Activated naive CD4-positive, alpha-beta T cell treated with anti-CD3 and anti-CD28 coated beads, Interleukin-2, amount 10 ng/mL, durations not matched to agents 7 days and 5 days (primary cell): ENCODE measurements at regions not wholly inside any gene's neighbourhood (a gene's known extent, or its start where the extent isn't known, plus 50 kb on each side); places are given as distances from the start of the nearest gene placed in this dataset.

ENCODE experiments used
- CTCF ChIA-PET: fragments of 350-600 bp; sonication (Branson Sonifier 250); formaldehyde crosslinking; loops from one replicate; lab custom pipeline; 2021; ENCODE audit warnings: antibody characterized with exemption; lab: Charles Lee
- DNase-seq: peaks from one replicate; pipeline ENCODE4 v3.0.0-alpha.2; 2020
- H3K27ac Mint-ChIP-seq: one replicate; pipeline ENCODE4 v1.8.0; 2021; ENCODE audit warnings: mild to moderate bottlenecking, moderate library complexity, mixed read lengths
- H3K27me3 Mint-ChIP-seq: one replicate; pipeline ENCODE4 v1.8.0; 2021; ENCODE audit warnings: mild to moderate bottlenecking, mixed read lengths
- H3K36me3 Mint-ChIP-seq: one replicate; pipeline ENCODE4 v1.8.0; 2021; ENCODE audit warnings: mixed read lengths
- H3K4me1 Mint-ChIP-seq: one replicate; pipeline ENCODE4 v1.8.0; 2021; ENCODE audit warnings: mixed read lengths
- H3K4me3 Mint-ChIP-seq: one replicate; pipeline ENCODE4 v1.8.0; 2021; ENCODE audit warnings: mild to moderate bottlenecking, moderate library complexity, mixed read lengths
- H3K9me3 Mint-ChIP-seq: one replicate; pipeline ENCODE4 v1.8.0; 2021; ENCODE audit warnings: mixed read lengths

DNA sequence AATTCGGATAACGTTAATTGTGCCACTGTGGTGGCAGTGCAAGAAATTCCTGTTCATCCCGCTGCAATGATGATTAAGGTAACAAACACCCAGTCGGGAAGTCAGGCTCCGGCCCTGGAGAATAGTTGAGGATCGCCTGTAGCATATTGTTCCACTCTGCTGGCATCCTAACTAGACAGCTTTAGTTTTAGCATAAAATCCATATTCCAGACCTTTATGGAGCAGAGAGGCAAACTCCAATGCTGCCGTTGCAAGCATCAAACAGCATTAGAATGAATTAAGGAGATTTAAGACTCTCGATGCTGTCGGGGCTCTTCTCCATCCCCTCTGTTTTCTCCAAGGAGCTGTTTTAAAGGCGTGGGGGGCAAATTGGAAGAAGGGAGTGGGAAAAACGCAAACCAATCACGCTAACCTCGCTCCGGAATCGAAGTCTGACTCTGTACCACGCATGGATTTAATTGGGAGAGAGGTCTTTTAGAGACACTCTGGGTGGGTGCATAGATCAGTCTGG lies 660.4 kb downstream of the VRK1 start:
- DNase-seq, result no peak
- CTCF ChIA-PET, result interaction anchor here (0.6 to 1.6 kb wide), 4 partner anchors 43 to 158 kb away, joined by 3 to 4 read pairs (median 4); no protein-coding TSS in a partner anchor
- Mint-ChIP-seq H3K27ac (peak overlapping the region; percentile 96), H3K4me1 (peaks cover 52% of the 10 kb centered on the region), H3K4me3 (peak overlapping the region; percentile 84), H3K36me3 (peaks cover 45% of the 10 kb centered on the region), H3K9me3 (peaks cover 34% of the 10 kb centered on the region), H3K27me3 (no peaks in the 10 kb centered on the region)

DNA sequence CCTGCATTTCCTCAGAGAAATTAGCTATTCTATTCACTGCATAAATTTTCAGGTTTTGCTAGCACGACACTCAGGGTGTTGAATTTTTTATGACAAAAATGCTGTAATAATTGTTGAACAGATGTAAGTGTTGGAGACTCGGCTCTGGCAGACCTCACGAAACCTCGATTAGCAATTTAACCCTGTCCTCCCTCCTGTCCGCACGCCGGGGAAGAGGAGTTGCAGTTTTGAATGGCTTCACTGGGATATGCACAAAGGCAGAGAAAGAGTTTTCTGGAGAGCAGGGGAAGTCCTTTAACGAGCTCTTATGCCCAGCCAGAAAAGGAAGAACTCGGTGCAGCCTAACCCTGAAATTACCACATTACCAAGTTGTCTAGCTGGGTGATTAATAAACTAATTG lies 661.1 kb downstream of the VRK1 start:
- peaks cover 40% of the 10 kb centered on the region for H3K9me3 Mint-ChIP-seq
- no peak for DNase-seq
- H3K27me3 Mint-ChIP-seq, result no peaks in the 10 kb centered on the region
- H3K4me3 Mint-ChIP-seq, result peak overlapping the region; percentile 84
- peaks cover 52% of the 10 kb centered on the region for H3K4me1 Mint-ChIP-seq
- peak overlapping the region; percentile 96 for H3K27ac Mint-ChIP-seq
- CTCF ChIA-PET, result interaction anchor here (0.6 to 1.6 kb wide), 3 partner anchors 47 to 158 kb away, joined by 4 read pairs; no protein-coding TSS in a partner anchor
- peaks cover 51% of the 10 kb centered on the region for H3K36me3 Mint-ChIP-seq

DNA sequence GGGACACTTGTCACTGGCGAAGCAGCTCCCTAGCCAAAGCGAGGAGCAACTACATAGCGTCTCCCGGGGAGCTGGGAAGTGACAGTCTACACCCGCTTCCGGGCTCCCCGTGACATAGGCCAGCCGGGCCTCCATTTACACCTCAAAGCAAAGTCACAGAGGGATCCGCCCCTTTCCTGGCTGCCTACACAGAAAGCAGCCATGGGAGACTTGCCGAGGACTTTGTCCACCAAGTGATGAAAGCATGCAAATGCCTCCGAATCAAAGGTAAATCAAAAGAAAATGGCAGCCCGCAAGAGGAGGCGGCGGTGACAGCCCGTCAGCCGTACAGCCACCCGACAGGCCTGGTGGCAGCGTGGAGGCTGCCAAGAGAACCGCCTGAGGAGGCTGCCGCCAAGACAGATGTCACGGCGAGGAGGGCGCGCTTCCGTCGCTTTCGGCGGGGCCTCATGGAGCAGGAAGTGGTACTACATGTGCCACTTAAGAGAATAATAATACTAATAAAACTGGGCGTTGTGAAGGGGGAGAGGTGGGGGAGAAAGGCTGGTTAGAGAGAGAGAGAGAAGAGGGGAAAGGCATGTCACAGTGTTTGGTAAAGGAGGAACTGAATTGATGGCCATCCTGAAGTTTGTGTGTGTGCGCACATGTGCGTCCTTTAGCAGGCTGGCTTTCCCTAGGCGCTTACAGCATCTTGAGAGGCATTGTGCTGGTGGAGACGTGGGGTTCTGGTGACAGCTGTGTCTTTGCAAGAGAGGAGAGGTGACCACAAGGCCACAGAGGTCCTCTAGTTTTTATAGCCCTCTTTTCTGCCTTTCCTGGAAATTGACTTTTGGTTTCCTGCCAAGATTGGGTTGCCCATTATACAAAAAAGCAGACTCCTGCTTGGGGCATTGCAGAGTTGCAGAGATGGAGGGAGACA lies 661.7 kb downstream of the VRK1 start:
- Mint-ChIP-seq H3K4me1 (peaks cover 52% of the 10 kb centered on the region), H3K9me3 (peaks cover 46% of the 10 kb centered on the region), H3K4me3 (peak overlapping the region; percentile 84), H3K27ac (peak overlapping the region; percentile 96), H3K36me3 (peaks cover 58% of the 10 kb centered on the region), H3K27me3 (no peaks in the 10 kb centered on the region)
- DNase-seq, result peak; percentile 91
- CTCF ChIA-PET, result interaction anchor here (0.6 to 1.3 kb wide), 2 partner anchors 48 to 50 kb away, joined by 4 read pairs; no protein-coding TSS in a partner anchor

DNA sequence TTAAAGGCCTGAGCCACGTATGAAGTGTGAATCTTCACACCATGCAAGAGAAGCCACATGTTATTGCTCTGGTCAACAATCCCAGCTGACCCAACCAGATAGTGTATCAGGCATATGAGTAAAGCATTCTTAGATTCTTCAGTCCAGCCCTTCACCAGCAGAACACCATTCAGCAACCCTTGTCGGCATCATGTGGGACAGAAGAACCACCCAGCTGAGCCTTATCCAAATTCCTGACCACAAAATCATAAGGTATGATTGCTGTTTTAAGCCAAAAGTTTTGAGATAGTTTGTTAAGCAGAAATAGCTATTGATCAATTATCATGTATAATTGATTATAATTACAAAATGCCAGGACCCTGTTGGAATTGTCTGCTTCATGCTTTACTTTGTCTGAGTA lies 664.9 kb downstream of the VRK1 start:
- no peak for DNase-seq
- Mint-ChIP-seq H3K4me1 (peaks cover 35% of the 10 kb centered on the region), H3K27ac (no peak overlapping the region), H3K36me3 (peaks cover 68% of the 10 kb centered on the region), H3K27me3 (no peaks in the 10 kb centered on the region), H3K9me3 (peaks cover 48% of the 10 kb centered on the region), H3K4me3 (no peak overlapping the region)
- CTCF ChIA-PET, result no interaction called here

DNA sequence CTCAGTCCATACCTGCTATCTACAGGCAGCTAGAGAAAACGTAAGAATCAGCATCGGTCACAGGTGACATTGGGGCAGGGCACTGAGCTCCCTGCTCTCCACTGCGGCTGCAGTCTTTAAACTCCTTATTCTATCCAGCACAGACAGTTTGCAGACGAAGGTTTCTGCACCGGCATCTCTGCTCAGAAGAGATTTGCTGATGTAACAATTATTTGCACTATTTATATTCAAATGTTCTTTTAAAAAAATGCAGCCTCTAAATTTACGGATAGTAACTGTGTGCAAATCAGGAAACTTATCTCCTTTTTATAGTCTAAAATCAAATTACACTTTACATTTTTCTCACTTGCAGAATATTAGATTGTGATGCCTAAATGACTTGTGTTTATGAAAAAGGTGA lies 671.0 kb downstream of the VRK1 start:
- CTCF ChIA-PET, result no interaction called here
- Mint-ChIP-seq H3K27ac (no peak overlapping the region), H3K4me1 (no peaks in the 10 kb centered on the region), H3K4me3 (no peak overlapping the region), H3K9me3 (peaks cover 19% of the 10 kb centered on the region), H3K27me3 (no peaks in the 10 kb centered on the region), H3K36me3 (peaks cover 73% of the 10 kb centered on the region)
- DNase-seq, result no peak

DNA sequence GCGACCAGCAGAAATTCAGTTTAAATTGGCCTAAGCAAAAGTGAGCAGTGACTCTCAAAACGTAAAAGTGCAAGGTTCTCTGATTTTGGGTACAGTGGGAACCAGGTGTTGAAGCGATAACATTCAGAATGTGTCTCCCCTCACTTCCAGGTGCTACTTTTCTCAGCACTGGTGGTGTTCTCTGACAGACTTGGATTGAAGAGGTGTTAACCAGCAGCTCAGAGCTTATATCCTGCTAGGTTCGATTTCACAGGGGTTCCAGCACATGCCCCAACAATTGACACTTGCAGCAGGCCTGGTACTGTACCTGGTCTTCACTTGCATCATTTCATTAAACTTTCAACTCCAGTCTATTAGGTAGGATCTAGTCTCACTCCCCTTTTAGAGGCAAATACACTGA lies 680.2 kb downstream of the VRK1 start:
- Mint-ChIP-seq H3K36me3 (peaks cover 25% of the 10 kb centered on the region), H3K9me3 (no peaks in the 10 kb centered on the region), H3K4me1 (no peaks in the 10 kb centered on the region), H3K27ac (no peak overlapping the region), H3K27me3 (no peaks in the 10 kb centered on the region), H3K4me3 (no peak overlapping the region)
- DNase-seq, result no peak
- CTCF ChIA-PET, result no interaction called here

DNA sequence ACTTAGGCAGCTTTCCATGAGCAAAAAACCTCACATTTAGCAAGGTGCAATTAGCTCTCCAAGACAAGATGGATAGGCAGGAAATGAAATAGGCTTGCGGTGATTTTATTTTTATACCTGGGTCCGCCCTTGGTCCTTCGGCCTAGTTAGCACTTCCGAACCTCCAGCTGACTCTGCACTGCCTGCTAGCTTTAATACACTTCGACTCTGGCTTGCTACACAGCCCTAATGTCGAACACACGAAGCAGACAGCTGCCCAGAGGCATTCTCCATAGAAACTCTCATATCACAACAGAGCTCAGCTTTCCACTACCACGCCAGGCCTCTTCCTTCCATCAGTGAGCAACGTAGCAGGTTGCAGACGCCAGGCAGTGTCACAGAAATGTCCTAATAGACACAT lies 688.0 kb downstream of the VRK1 start:
- Mint-ChIP-seq H3K9me3 (no peaks in the 10 kb centered on the region), H3K36me3 (no peaks in the 10 kb centered on the region), H3K4me3 (no peak overlapping the region), H3K27me3 (no peaks in the 10 kb centered on the region), H3K4me1 (no peaks in the 10 kb centered on the region), H3K27ac (no peak overlapping the region)
- DNase-seq, result no peak
- CTCF ChIA-PET, result no interaction called here

DNA sequence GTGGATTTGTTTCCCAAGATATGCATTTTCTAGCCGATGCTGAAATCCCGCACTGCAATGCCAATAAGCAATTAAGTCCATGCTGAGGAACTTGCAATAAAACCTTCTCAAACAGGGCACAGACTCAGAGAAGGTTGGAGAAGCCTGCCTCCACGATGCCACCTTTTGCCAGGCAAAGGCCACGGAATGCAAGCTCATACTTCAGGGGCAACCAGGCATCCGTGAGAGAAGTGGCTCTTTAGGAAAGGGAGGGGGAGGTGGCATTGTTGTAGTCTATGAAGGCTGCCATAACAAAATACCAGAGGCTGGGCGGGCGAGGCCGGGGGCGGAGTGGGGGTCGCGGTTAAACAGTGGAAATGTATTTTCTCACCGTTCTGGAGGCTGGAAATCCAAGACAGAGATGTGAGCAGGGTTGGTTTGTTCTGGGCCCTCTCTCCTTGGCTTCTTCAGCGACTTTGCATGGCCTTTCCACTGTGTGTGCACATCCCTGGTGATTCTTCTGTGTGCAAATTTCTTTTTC lies 689.5 kb downstream of the VRK1 start:
- Mint-ChIP-seq H3K4me1 (no peaks in the 10 kb centered on the region), H3K9me3 (no peaks in the 10 kb centered on the region), H3K27me3 (no peaks in the 10 kb centered on the region), H3K4me3 (no peak overlapping the region), H3K27ac (no peak overlapping the region), H3K36me3 (no peaks in the 10 kb centered on the region)
- CTCF ChIA-PET, result no interaction called here
- no peak for DNase-seq

DNA sequence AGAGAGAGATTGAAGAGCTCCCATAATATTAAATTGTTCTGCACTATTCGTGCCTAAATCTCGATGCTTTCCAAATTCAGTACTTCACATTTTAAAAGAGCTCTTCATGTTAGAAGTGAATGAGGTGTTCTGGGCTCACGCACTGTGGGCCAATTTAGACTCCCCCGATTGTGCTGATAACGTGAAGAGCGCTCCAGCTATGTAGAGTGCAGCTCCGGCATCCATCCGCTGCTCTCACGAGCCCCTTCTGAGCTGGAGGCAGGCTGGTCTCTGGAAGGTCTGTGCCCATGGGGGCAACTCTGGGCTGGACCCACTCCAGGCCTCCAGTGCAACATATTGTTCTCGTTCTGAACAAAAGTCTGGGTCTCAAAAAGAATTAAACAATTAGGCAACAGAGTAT lies 692.6 kb downstream of the VRK1 start:
- peaks cover 16% of the 10 kb centered on the region for H3K9me3 Mint-ChIP-seq
- CTCF ChIA-PET, result interaction anchor here (0.6 kb wide), 1 partner anchor 486 kb away, joined by 3 read pairs; no protein-coding TSS in a partner anchor
- no peak overlapping the region for H3K27ac Mint-ChIP-seq
- H3K27me3 Mint-ChIP-seq, result peaks cover 3% of the 10 kb centered on the region
- peaks cover 3% of the 10 kb centered on the region for H3K36me3 Mint-ChIP-seq
- no peak overlapping the region for H3K4me3 Mint-ChIP-seq
- no peak for DNase-seq
- no peaks in the 10 kb centered on the region for H3K4me1 Mint-ChIP-seq

DNA sequence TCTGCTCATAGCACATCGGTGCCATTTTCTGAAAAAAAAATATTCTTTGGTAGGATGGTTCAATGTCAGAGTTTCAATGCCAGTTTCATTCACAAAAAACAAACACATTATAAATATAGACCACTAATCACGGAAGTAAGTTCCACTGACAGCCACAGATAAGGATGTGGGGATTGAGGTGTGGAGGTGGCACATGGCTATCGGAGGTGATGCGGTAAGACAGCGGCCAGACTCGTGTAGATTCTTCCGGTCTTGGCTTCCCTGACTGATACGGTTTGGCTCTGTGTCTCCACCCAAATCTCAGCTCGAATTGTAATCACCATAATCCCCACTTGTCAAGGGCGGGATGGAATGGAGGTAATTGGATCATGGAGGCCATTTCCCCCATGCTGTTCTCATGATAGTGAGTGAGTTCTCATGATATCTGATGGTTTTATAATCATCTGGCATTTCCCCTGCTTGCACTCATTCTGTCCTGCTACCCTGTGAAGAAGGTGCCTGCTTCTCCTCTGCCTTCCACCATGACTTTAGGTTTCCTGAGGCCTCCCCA lies 693.4 kb downstream of the VRK1 start:
- Mint-ChIP-seq H3K4me3 (no peak overlapping the region), H3K36me3 (peaks cover 3% of the 10 kb centered on the region), H3K27ac (no peak overlapping the region), H3K4me1 (no peaks in the 10 kb centered on the region), H3K27me3 (peaks cover 3% of the 10 kb centered on the region), H3K9me3 (peaks cover 16% of the 10 kb centered on the region)
- DNase-seq, result no peak
- CTCF ChIA-PET, result no interaction called here

DNA sequence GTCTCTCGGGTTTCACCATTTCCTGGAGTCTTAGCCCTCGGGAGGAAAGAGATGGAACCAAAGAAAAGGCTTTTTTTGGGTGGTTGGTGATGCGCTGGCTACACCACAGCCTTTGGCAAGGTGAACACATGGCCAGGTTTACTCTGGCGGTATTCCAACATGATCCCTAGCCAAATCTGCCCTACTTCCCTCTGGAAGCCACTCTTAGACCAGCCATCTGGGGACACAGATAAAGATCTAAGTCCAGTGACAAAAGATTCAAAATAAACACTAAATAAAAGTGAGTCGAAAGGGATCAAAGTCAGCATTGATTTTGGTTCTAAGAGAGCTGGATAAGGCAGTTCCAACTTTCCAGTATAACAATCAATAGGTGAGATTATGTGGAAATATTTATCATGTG lies 694.5 kb downstream of the VRK1 start:
- H3K36me3 Mint-ChIP-seq, result peaks cover 3% of the 10 kb centered on the region
- H3K4me3 Mint-ChIP-seq, result no peak overlapping the region
- H3K9me3 Mint-ChIP-seq, result peaks cover 18% of the 10 kb centered on the region
- CTCF ChIA-PET, result no interaction called here
- H3K27me3 Mint-ChIP-seq, result peaks cover 3% of the 10 kb centered on the region
- no peak for DNase-seq
- no peak overlapping the region for H3K27ac Mint-ChIP-seq
- H3K4me1 Mint-ChIP-seq, result no peaks in the 10 kb centered on the region

DNA sequence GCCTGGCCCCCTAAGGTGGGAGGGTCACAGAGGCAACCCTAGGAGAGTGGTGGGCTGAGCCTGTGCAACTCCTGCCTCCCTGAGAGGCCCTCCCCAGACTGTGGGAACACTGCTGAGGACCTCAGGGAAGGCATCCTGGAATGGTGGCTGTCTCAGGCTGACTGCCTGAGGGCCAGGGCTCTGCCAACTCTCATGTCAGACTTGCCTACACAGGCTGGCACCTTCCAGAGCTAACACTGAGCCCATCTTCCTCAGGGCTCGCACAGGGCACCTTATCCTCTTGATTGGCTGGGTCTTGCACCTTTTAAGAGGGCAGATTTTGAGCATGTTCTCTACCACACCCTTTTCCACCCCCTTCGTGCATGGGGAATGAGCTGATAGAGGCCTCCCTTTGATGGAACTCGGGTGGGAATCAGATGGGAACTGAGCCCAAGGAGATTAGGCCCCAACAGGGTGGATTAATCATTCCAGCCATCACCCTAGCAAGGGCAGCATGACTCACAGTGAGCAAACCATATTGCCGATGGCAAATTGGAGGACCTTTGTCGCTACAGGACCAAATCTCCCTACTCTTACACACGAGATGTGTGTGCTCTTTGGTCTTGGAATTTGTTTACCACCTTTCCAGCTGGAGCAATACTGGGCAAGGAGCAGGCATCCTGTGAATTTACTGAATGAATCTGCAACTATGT lies 702.8 kb downstream of the VRK1 start:
- Mint-ChIP-seq H3K4me3 (no peak overlapping the region), H3K27me3 (peaks cover 3% of the 10 kb centered on the region), H3K4me1 (no peaks in the 10 kb centered on the region), H3K27ac (no peak overlapping the region), H3K36me3 (no peaks in the 10 kb centered on the region), H3K9me3 (peaks cover 2% of the 10 kb centered on the region)
- CTCF ChIA-PET, result no interaction called here
- DNase-seq, result no peak

DNA sequence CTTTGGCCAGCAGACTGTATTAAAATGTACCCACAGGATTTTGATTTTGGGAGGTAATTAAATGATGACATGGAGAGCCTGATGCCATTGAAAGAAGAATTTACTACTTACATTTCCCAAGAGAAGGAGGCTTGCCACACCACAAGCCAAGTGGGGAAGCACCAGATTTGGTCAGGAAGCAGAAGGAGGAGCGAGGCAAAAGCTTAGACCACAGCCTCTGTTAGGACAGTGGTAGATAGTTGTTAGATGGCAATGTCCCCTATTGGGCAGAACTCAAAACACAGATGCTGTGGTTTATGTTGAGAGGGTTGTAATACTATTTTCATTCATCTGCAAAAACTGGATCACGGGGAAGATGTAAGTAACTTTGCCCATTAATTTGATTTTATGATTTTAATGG lies 709.4 kb downstream of the VRK1 start:
- Mint-ChIP-seq H3K27me3 (no peaks in the 10 kb centered on the region), H3K9me3 (peaks cover 29% of the 10 kb centered on the region), H3K27ac (no peak overlapping the region), H3K4me1 (no peaks in the 10 kb centered on the region), H3K4me3 (no peak overlapping the region), H3K36me3 (peaks cover 7% of the 10 kb centered on the region)
- CTCF ChIA-PET, result no interaction called here
- DNase-seq, result no peak

DNA sequence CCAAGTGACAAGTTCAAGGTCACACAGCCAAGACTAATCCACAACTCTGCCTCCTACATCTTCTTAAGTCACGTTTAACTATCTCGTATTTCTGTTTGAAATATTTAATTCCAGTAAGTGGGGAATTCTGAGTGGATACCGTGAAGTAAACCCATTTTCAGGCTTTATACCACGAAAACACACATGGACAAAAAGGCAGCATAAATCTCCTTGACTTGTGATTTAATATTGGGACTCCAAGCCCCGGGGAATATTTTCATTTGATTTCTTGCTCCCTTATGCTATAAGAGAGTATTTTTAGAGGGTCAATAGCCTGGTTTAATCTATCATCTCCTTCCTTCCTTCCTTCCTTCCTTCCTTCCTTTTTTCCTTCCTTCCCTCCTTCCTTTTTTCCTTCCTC lies 716.7 kb downstream of the VRK1 start:
- Mint-ChIP-seq H3K4me1 (no peaks in the 10 kb centered on the region), H3K4me3 (no peak overlapping the region), H3K27me3 (no peaks in the 10 kb centered on the region), H3K27ac (no peak overlapping the region), H3K36me3 (peaks cover 3% of the 10 kb centered on the region), H3K9me3 (peaks cover 12% of the 10 kb centered on the region)
- CTCF ChIA-PET, result no interaction called here
- no peak for DNase-seq
